D341Med (cell line): ENCODE measurements at regions not wholly inside any gene's neighbourhood (a gene's known extent, or its start where the extent isn't known, plus 50 kb on each side); places are given as distances from the start of the nearest gene placed in this dataset.

Experiments used
- DNase-seq: peaks from one replicate; pipeline ENCODE4 v3.0.0; 2012; ENCODE audit warnings: low spot score

DNA sequence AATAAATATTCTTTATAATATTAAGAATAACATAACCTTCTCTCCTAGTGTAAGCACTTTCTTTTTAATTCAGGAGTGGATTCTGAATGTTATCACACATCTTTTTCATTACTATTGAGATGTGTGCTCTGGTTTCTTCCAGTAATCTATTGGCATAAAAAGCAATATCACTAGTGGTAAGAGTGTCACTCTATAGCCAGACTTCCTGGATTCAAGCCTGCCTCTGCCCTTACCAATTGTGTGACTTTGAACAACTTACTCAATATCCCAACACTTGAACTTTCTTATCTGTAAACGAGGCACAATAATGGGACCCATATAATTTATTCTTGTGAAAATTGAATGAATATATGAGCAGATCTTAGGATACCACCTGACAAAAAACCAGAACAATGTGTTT lies 71.0 kb downstream of the SEM1 start:
- DNase-seq = no peak

DNA sequence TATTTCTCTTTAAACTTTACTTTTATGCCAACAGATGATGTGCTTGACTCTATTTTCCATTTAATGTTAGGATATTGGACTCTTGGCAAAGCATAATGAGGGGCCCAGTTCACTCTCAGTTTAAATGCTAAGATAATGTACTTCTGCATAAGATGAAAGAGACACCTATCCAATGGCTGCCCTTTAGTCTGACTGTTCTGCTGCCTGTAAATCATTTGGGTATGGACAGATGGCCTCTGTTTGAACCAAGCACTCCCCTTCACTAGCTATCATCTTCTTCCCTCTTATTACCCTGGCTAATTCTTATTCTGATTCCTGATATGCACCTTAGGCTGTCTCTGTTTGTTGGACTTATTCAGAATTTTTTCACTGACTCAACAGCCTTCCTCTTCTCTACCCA lies 72.1 kb downstream of the SEM1 start:
- DNase-seq = no peak

DNA sequence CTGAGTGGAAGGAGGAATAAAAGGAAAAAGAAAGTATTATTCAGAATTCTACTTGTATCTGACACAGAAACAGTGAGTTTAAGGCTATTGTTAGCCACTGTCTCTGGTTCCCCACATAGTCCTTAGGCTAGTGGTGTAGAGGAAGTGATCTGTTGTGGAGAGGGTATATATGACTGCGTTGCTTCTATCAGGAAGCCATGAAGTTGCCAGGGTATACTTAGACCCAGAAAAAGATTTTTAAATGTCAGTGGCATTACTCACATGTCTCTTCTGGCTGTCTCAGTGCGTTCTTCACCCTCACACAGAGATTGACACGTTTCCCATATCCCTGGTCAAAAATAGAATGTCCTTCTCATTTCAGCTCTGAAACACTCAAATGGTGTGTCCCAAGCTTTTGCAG lies 72.7 kb downstream of the SEM1 start:
- DNase-seq = no peak

DNA sequence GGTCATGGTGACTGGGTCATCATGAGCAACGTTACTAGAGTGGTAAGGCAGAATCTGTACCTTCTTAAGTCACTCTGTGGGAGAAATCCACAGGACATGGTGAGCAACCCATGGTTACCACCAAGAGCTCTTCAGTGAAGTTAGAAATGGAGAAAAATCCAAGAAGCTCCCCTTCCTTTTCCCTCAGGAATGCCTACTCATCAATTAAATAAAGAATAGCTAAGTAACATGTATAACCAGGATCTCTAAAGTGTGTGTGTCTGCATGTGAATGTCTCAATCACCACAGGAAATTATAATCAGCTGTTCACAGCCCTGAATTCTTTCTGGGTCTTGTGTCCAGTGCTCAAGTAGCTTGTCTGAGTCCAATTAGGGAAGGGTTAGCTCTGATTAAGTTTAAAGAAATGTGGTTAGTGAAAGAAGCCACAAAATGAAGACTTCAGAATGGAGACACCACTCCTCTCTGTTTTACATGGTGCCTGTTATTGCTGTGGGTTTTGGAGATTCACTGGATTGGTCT lies 73.2 kb downstream of the SEM1 start:
- DNase-seq = no peak

DNA sequence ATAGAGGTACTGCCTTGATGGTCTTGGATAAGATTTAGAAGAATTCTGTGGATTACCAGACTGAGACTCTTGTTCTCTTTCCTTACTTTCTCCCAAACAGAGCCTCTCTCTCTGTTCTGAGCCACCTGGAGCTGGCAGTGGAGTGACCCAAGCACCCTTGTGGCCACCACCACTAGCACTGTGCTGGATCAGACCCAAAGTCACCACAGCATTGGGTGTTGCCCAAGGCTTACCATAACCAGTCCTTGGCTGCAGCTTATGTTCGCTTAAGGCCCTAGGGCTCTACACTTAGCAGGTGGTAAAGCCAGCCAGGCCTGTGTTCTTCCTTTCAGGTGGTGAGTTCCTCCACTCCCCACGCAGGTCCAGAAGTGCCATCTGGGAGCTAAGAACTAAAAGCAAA lies 79.8 kb downstream of the SEM1 start:
- DNase-seq = no peak

DNA sequence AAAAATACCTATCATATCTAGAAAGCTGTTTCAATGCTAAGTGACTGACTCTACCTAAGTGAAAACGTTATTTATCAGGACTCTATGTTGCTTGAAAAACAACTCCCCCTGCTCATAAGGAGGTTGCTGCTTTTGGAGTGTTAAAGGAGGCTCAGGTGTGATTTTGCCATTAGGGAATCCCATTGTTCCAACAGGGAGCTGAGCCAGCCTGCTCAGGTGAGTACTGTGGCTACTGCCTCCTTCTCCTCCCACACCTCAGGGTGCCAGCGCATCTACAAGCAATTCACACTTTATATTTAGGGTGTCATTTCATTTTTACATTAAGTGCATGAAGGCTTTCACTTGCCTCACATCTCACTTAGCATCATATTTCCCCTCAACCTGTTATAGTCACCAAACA lies 84.7 kb downstream of the SEM1 start:
- DNase-seq = no peak

DNA sequence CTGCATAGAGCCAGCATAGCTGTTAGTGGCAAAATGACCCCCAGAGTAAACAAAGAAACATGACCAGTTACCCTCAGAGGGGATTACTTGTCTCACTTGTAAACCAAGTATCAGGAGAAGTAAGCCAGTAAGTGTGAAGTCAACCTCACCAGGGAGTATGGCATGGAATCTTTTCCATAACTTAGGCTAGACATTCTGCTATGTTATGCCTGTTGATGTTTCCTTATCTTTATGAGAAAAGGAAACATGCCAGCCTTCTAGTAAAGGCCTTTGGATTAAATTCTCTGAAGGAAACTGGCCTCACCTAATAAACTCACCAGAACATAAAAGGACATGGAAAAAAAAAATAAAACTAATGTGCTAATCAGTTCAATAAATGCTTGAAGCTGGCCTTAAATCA lies 87.7 kb downstream of the SEM1 start:
- no peak for DNase-seq

DNA sequence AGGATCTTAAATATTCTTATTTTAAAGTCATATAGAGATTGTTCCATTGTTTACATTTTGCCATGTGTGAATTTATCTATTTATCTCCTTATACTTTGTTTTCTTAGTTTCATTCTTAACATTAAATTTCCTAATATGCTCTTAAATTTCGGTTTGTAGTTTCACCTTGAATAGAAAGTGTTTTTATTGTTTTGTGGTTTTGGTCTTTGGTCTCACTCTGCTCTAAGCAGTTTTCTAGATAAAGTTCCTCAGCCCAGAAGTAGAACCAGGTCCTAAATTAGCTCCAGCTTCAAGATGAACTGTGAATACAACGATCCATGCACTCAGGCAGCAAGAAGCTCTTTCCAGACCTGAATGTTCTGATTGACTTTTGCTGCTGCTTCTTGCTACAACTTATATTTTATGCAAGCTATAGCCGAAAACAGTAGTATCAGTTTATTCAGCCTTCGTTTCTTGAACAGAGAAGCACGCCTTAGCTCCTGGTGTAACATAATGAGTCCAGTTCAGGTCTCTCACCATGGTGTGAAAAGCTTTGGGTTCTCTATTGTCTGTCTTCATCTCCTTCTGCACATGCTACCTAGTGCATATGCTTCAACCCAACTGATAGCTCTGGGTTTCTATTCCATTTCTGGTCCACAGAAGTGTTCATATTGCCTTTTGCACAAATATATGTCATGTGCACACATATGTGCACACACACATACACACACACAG lies 95.3 kb downstream of the SEM1 start:
- DNase-seq = no peak

DNA sequence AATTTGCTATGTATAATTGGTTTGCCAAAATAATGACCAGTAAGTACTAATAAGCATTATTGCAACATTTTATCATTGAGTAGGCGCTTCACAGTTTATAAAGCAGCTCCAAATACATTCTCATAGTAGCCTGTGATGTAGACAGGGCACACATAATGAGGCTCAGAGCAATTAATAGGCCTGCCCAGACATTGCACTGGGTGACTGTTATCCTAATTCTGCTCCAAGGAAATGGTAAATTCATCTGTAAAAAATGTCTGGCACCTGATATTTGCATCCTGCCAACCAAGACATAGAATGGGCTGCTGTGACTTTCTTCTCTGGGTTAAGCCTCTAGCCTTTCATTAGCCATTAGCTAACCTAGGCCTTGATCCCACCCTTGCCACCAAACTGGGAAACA lies 97.6 kb downstream of the SEM1 start:
- no peak for DNase-seq

DNA sequence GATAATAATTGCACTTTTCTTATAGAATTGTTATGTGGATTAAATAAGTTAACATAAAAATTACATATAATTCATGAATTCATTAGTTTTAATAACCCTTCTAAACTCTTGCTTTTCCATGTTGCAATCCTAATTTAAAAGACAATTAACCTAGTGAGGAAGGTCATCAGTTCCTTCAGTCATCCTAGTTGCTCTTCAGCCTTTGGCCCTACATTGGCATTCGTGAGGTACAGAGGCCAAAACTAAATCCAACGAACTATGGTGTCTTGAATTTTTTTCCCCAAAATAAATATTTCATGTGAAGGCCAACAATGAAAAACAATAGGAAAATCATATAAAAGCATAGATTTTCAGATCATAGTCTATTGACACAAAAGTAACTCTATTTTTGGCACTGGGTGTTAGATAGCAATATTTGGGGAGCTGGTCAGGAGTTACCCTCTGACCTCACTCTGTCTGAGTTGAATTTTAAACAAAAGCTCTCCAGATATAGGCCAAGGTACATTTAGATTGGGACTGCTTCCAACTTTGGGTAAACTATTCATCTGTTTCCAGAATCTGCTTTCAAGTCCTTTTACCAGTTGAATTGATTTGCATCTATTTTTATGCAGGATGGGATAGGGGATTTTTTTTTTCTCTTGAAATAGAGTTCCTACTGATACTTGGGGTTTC lies 104.5 kb downstream of the SEM1 start:
- no peak for DNase-seq

DNA sequence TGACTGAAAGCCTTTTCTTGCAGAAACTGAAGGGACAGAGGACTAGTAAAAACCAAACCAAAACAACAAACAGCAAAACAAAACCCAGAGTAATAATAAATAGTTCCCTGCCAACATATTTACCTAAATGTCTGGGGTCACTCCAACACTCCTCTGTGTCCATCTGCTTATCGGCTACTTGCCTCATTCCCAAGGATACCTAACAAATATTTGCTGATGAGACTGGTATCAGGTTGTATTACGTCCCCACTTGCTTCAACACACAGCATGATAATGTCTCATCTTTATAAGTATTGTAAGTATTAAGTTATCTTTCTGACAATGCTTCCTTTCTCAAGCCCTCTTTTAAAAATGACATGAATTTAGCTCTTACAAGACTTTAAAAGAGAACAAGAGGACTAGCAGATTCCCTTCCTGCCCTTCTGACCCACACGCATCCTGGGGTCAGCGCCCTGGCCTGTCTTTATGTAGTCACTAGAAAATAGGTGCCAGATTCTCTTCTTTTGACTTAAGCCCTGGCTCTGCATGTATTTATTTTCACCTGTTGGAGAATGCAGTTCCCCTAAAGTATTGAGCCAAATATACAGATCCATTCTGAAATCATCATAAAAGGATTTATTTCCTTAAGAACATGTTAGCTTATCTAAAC lies 110.2 kb downstream of the SEM1 start:
- no peak for DNase-seq

DNA sequence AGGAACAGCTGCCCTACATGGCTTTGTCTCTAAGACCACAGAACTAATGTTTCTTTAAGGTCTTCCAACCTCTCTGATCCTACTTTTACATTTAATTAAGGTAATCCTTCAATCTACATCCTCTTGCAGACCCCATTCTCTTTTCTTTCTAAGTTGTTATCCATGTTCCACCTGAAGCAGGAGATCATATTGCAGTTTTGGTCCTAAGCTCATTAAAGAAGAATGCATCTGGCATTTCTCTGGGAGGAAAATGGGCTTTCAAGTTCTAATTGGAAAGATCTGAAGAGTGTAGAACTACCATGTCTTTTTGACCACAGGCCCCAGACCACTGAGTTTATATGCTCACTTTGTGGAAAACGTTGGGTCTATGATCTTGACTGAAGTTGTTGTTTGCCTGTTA lies 111.2 kb downstream of the SEM1 start:
- no peak for DNase-seq

DNA sequence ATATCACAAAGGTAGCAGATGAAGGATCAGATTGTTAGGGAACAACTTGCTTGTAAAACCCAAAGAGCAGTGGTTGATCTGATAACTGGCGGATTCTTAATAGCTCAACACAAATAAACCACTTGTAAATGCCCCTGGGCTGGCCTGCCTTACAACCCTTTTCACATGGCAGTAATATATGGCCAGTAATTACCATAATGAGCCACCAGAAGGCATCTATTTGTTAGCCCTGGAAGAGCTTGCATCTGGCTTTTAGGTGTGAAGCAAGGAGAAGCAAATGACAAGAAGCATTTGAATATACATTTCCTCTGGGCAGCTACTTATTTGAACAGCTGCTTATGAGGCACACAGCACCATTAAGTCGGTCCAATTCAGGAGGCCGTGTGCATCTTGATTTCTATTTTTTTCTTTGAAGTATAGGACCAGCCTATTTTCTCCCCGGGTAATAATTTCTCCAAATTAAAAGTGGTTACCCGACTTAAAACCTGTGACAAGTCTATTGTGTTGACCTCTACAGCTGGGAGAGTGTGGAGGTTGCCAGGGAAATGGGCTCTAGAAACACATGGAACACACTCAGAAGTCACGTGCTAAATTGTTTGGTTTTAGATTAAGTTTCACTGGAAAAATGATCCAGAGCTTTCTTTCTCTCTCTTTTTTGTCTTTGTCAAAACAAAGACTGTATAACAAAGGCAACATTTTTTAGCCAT lies 113.4 kb downstream of the SEM1 start:
- DNase-seq = peak; percentile 37

DNA sequence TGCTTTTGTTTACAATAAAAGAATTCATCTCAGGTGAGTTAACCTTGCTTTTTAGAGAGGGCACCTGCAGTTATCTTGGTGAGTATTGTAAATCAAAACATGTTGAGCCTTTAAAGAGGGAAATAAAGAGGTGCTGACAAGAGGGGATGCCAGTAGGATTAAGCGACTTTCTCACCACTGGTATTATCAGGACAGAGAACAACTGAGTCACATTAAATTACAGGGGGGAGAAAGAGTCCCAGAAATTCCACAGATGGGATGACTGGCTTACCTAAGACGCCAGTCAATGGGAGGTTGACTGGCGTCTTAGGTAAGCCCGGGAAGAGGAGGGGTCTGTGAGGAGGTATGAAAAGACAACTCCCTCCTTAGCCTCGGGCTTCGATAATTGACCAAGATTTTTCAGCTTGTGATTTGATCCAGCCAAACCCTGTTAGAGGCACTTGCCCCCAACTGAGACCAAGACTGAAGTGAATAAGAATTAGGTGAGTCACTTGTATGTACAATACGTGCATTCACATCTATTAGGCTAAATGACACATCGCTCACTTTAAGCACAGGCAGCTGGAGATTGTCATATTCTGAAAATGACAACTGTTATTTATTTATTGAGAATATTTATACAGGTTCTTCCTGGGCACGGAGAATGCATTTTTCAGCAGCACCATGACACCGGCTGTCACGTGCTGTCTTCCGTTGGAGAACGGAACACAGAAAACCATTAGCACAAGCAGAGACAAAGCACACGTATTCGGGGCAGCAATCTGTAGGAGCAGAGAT lies 117.6 kb downstream of the SEM1 start:
- DNase-seq = no peak

DNA sequence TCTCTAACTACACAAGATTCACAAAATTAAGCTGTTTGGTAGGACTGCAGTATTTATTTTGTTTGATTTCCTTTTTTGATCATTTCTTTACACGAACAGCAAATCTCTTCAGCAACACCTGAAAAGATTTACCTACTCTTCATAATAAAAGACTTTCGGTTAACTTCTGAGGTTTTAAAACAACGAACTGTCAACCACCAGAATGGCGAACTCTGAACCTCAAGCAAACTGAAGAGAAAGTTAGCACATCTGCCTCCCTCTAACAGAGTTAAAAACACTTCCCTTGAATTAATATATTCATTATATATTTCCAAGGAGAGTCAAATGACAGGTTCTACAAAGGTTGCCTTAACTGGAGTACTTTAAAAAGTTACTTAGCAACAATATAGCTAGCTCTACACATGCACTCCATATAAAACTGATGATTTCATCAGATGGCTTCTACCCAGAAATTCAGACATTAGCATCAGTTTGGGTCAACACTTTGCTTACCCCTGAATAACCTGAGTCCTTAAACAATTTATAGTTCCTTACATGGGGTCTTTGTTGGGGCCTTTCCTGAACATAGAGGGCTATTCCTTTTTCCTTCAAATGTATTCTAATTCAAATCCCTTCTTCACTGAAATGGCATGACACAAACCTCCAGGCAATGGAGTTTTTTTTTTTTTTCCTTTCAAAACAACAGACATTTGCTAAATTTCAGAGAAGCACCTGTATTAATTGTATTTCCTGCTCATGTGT lies 118.3 kb downstream of the SEM1 start:
- no peak for DNase-seq

DNA sequence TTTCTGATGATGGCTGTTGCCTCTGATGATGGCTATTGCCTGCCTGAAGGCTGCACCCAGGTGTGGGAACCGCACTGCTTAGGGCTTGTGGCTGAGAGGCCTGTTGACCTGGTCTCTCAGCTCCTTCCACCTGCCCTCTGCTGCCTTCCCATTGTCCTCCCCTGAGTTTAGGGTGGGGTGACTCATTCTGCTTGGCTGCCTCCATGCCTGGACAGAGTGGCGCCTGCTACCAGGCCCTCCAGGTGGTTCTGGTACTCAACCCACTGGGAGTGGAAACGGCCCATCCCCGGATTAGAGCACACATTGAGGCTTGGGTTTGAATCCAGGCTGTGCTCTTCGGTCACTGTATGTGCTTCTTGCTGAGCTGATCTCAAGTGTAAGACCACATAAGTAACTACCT lies 120.6 kb downstream of the SEM1 start:
- no peak for DNase-seq

DNA sequence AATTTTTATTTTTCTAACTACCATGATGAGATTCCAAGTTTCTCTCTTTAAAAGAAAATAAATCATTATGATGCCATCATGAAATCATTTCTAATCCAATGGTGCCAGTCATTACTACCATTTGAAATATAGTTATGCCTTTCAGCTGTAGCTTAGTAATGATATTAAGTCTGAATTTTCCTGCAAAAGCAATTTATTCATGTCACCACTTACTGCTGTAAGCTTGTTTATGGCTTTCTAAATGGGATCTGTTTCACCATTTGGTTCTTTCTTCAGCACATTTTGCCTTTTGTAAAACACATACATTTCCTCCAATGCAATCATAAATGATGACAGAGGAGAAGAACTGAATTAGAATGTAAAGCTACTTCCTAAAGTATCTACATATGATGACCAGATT lies 130.5 kb downstream of the SEM1 start:
- DNase-seq = no peak

DNA sequence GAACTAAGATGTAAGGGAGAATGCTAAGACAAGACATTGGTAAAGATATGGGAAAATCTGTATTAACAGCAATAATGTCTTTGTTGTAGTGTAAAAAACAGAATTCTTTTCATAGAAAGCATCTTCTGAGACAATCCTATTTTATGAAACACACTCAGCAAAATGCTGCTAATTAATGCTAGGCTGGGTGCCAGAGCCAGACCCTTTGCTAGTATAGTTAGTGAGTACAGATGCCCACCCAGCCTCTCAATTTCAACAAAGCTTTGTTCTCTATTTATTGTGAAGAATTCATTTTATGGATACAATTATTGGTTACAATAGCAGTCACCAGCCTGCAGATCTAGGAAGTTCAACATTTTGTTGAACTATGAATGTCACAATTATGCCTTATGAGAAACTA lies 131.0 kb downstream of the SEM1 start:
- DNase-seq = no peak

DNA sequence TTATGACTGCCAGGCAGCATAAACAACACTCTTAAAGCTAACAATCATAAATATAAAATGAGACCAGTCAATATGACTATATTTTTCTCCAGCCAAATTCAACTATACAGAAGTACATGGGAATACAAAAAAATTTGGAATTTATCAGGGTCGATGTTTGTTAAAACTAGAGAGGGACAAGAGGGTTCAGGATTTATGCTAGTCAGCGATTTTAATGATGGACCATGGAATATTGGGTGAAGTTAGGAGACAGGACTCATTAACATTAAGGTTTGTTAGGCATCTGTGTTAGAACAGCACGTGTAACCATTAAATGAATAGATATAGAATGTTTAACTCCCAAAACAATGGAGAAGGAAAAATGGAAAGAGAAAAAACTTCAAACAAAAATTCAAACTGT lies 146.2 kb downstream of the SEM1 start:
- no peak for DNase-seq

DNA sequence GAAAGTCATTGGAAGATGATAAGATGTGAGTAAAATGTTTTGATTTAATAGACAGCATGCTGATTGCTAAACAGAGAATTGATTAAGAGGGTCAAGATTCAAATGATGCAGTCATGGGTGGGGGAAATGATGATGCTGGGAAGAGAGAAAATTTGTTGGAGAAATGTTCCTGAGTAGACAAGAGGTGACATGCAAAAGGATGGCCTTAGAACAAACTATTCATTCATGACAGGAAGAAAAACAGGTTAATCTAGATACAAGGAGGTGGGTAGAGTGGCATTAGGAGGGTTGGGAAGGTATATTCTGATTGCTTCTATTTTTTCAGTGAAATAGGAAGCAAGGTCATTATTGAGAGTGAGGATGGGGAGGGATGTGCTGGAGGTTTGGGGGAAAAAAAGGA lies 146.7 kb downstream of the SEM1 start:
- no peak for DNase-seq

DNA sequence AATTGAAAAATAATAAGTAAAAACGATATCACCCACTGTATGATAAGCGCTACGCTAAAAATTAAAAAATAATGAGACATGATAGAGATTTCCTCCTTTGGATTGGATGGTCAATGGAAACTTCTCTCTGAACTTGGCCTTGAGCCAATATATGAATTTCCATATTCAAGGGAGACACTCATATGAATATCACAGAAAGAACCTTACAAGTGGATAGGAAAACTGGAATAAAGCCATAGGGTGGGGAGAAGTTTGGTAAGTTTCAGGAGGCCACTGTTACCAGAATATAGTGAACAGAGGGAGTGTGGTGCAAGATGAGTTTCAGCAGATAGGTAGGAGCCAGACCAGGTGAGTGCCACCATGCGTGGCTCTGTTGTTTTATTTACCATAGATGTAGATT lies 147.2 kb downstream of the SEM1 start:
- DNase-seq = no peak
